ENCODE measurements at regions not wholly inside any gene's neighbourhood (a gene's known extent, or its start where the extent isn't known, plus 50 kb on each side); places are given as distances from the start of the nearest gene placed in this dataset.

- no peak overlapping the region for H3K4me2 ChIP-seq (ENCODE audit: control insufficient read depth, insufficient read depth)
- no peaks in the 10 kb centered on the region for H3K36me3 ChIP-seq (ENCODE audit: control insufficient read depth in 2 of 2, insufficient read depth in 2 of 2, low read length in 1 of 2)
- in situ Hi-C loops (cut with MboI): no loop called here
- 65% methylated on average over 2 of the region's 2 CpGs for WGBS (ENCODE audit: insufficient coverage, insufficient replicate concordance, low lambda C conversion rate, missing lambda C conversion rate)
- ChIA-PET SMC1A (ENCODE audit: uncharacterized antibody, unreplicated experiment) (no interaction called here), RAD21 (ENCODE audit: unreplicated experiment) (no interaction called here), POLR2A (no interaction called here), CTCF (no interaction called here)
- BruUV-seq (replicated peaks): no TSS peak
- H3K4me1 ChIP-seq (ENCODE audit: control insufficient read depth, insufficient read depth, low read length): no peaks in the 10 kb centered on the region
- H3K9ac ChIP-seq (ENCODE audit: control insufficient read depth, insufficient read depth, low read length): no peak overlapping the region
- H3K27ac ChIP-seq (ENCODE audit: control insufficient read depth, insufficient read depth): no peak overlapping the region
- no peaks in the 10 kb centered on the region for H4K20me1 ChIP-seq (ENCODE audit: control insufficient read depth, insufficient read depth)
- no peak overlapping the region for H3K4me3 ChIP-seq
- no peaks in the 10 kb centered on the region for H3K79me2 ChIP-seq (ENCODE audit: control insufficient read depth, insufficient read depth, low read length)
- no peaks in the 10 kb centered on the region for H3K9me3 ChIP-seq (replicated peaks; ENCODE audit: control insufficient read depth, insufficient read depth, low read length)
- TF ChIP-seq RUNX3 (IDR thresholded peaks at IDR 0.05; ENCODE audit: low read length) (no peak), RBBP5 (conservative IDR thresholded peaks at IDR 0.05) (no peak), MYB (IDR thresholded peaks at IDR 0.05; ENCODE audit: borderline replicate concordance, low read depth, low read length) (no peak), NBN (IDR thresholded peaks at IDR 0.05) (no peak), NFXL1 (IDR thresholded peaks at IDR 0.05; ENCODE audit: borderline replicate concordance) (no peak), ZNF592 (IDR thresholded peaks at IDR 0.05) (no peak)
- TF ChIP-seq, protein P1, sequence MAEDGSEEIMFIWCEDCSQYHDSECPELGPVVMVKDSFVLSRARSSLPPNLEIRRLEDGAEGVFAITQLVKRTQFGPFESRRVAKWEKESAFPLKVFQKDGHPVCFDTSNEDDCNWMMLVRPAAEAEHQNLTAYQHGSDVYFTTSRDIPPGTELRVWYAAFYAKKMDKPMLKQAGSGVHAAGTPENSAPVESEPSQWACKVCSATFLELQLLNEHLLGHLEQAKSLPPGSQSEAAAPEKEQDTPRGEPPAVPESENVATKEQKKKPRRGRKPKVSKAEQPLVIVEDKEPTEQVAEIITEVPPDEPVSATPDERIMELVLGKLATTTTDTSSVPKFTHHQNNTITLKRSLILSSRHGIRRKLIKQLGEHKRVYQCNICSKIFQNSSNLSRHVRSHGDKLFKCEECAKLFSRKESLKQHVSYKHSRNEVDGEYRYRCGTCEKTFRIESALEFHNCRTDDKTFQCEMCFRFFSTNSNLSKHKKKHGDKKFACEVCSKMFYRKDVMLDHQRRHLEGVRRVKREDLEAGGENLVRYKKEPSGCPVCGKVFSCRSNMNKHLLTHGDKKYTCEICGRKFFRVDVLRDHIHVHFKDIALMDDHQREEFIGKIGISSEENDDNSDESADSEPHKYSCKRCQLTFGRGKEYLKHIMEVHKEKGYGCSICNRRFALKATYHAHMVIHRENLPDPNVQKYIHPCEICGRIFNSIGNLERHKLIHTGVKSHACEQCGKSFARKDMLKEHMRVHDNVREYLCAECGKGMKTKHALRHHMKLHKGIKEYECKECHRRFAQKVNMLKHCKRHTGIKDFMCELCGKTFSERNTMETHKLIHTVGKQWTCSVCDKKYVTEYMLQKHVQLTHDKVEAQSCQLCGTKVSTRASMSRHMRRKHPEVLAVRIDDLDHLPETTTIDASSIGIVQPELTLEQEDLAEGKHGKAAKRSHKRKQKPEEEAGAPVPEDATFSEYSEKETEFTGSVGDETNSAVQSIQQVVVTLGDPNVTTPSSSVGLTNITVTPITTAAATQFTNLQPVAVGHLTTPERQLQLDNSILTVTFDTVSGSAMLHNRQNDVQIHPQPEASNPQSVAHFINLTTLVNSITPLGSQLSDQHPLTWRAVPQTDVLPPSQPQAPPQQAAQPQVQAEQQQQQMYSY (CRISPR knock-in tag; IDR thresholded peaks at IDR 0.05): no peak
- TF ChIP-seq, protein P2, sequence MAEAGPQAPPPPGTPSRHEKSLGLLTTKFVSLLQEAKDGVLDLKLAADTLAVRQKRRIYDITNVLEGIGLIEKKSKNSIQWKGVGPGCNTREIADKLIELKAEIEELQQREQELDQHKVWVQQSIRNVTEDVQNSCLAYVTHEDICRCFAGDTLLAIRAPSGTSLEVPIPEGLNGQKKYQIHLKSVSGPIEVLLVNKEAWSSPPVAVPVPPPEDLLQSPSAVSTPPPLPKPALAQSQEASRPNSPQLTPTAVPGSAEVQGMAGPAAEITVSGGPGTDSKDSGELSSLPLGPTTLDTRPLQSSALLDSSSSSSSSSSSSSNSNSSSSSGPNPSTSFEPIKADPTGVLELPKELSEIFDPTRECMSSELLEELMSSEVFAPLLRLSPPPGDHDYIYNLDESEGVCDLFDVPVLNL (IDR thresholded peaks at IDR 0.05; ENCODE audit: low read depth, low read length): no peak
- FAIRE-seq (no peak), DNase-seq (ENCODE audit: low read depth, low spot score) (no peak), ATAC-seq (no peak)
- H3K27me3 ChIP-seq (replicated peaks in 1 of 2; ENCODE audit: control insufficient read depth in 2 of 2, insufficient read depth in 2 of 2, low read length in 1 of 2): no peaks in the 10 kb centered on the region
- H2AFZ ChIP-seq (ENCODE audit: control insufficient read depth, low read depth, low read length): no peak overlapping the region
- intact Hi-C loops (cut with micrococcal nuclease; ENCODE audit: unreplicated experiment): no loop called here
These were observed 2309.8 kb upstream of the WWC1 start for GRCh38 chr5:165981671-165982070.

Measured in GM12878 (cell line).